Glutamatergic neuron (in vitro differentiated cells): ENCODE measurements at regions not wholly inside any gene's neighbourhood (a gene's known extent, or its start where the extent isn't known, plus 50 kb on each side); places are given as distances from the start of the nearest gene placed in this dataset.

ENCODE experiments used
- DNase-seq: peaks from one replicate; pipeline ENCODE4 v3.0.0; 2022
- H3K27ac Mint-ChIP-seq: one replicate; pipeline ENCODE4 v1.8.0; 2020; ENCODE audit warnings: mild to moderate bottlenecking, mixed read lengths, inconsistent platforms; ENCODE audit not compliant: unreplicated experiment
- H3K27me3 Mint-ChIP-seq: one replicate; pipeline ENCODE4 v1.8.0; 2020; ENCODE audit warnings: mild to moderate bottlenecking, moderate library complexity, mixed read lengths, inconsistent platforms; ENCODE audit not compliant: unreplicated experiment
- H3K36me3 Mint-ChIP-seq: one replicate; pipeline ENCODE4 v1.8.0; 2020; ENCODE audit warnings: mild to moderate bottlenecking, mixed read lengths, inconsistent platforms; ENCODE audit not compliant: unreplicated experiment
- H3K4me1 Mint-ChIP-seq: one replicate; pipeline ENCODE4 v1.8.0; 2020; ENCODE audit warnings: mild to moderate bottlenecking, low read depth, mixed read lengths, inconsistent platforms; ENCODE audit not compliant: unreplicated experiment
- H3K4me3 Mint-ChIP-seq: one replicate; pipeline ENCODE4 v1.8.0; 2020; ENCODE audit warnings: mild to moderate bottlenecking, mixed read lengths, inconsistent platforms; ENCODE audit not compliant: unreplicated experiment
- H3K9me3 Mint-ChIP-seq: one replicate; pipeline ENCODE4 v1.8.0; 2020; ENCODE audit warnings: mild to moderate bottlenecking, moderate library complexity, mixed read lengths, inconsistent platforms; ENCODE audit not compliant: unreplicated experiment
- CTCF ChIP-seq: fragments of 200-600 bp; sonication (generic); IDR thresholded peaks from one replicate; pipeline ENCODE4 v1.5.0; 2021; ENCODE audit not compliant: partially characterized antibody, unreplicated experiment

GRCh38 chr4:11010624-11011023, 326.1 kb upstream of the CLNK start:
- no peak for TF ChIP-seq CTCF
- Mint-ChIP-seq H3K27ac (no peak overlapping the region), H3K36me3 (no peaks in the 10 kb centered on the region), H3K27me3 (peaks cover 2% of the 10 kb centered on the region), H3K9me3 (peaks cover 1% of the 10 kb centered on the region), H3K4me3 (no peak overlapping the region), H3K4me1 (peaks cover 3% of the 10 kb centered on the region)
- no peak for DNase-seq

- Mint-ChIP-seq H3K9me3 (peaks cover 1% of the 10 kb centered on the region), H3K36me3 (no peaks in the 10 kb centered on the region), H3K4me1 (peaks cover 3% of the 10 kb centered on the region), H3K4me3 (no peak overlapping the region), H3K27ac (no peak overlapping the region), H3K27me3 (peaks cover 2% of the 10 kb centered on the region)
- no peak for DNase-seq
- no peak for TF ChIP-seq CTCF
Observed at GRCh38 chr4:11009281-11009680, 324.7 kb upstream of the CLNK start.

- Mint-ChIP-seq H3K4me3 (no peak overlapping the region), H3K4me1 (no peaks in the 10 kb centered on the region), H3K27me3 (peaks cover 2% of the 10 kb centered on the region), H3K27ac (no peak overlapping the region), H3K36me3 (no peaks in the 10 kb centered on the region), H3K9me3 (no peaks in the 10 kb centered on the region)
- TF ChIP-seq CTCF = no peak
- no peak for DNase-seq
Observed at GRCh38 chr4:11005300-11005699, 320.7 kb upstream of the CLNK start.

GRCh38 chr4:11004818-11005217, 320.2 kb upstream of the CLNK start:
- no peak for DNase-seq
- Mint-ChIP-seq H3K9me3 (no peaks in the 10 kb centered on the region), H3K4me1 (no peaks in the 10 kb centered on the region), H3K4me3 (no peak overlapping the region), H3K36me3 (no peaks in the 10 kb centered on the region), H3K27me3 (peaks cover 2% of the 10 kb centered on the region), H3K27ac (no peak overlapping the region)
- TF ChIP-seq CTCF = no peak

GRCh38 chr4:11002961-11003360, 318.4 kb upstream of the CLNK start:
- Mint-ChIP-seq H3K27ac (no peak overlapping the region), H3K9me3 (no peaks in the 10 kb centered on the region), H3K27me3 (no peaks in the 10 kb centered on the region), H3K36me3 (no peaks in the 10 kb centered on the region), H3K4me3 (no peak overlapping the region), H3K4me1 (no peaks in the 10 kb centered on the region)
- TF ChIP-seq CTCF = no peak
- no peak for DNase-seq
